ENCODE measurements at regions not wholly inside any gene's neighbourhood (a gene's known extent, or its start where the extent isn't known, plus 50 kb on each side); places are given as distances from the start of the nearest gene placed in this dataset.
A peak's percentile ranks its signal among the peaks of the same experiment; 100 is the strongest.

- Histone ChIP-seq H4K91ac (ENCODE audit: insufficient read length, low read depth, low read length) (no peak overlapping the region), H2BK12ac (ENCODE audit: insufficient read length, low read depth, low read length) (no peak overlapping the region), H3K4me1 (ENCODE audit: insufficient read depth, low read length) (peaks cover 2% of the 10 kb centered on the region; the same call in 1 of the 2 replicates), H3K4ac (ENCODE audit: low read depth, low read length) (no peak overlapping the region), H2BK15ac (ENCODE audit: low read depth, low read length) (no peak overlapping the region), H3K56ac (ENCODE audit: insufficient read length, low read depth, low read length) (no peak overlapping the region), H3K9me3 (ENCODE audit: control insufficient read depth, low read depth, low read length) (no peaks in the 10 kb centered on the region), H2AFZ (ENCODE audit: low read length) (no peak overlapping the region), H3K79me1 (ENCODE audit: insufficient read depth, low read depth, low read length, poor library complexity, severe bottlenecking) (no peaks in the 10 kb centered on the region), H2AK5ac (ENCODE audit: insufficient read length, low read length) (no peak overlapping the region), H3K14ac (ENCODE audit: insufficient read depth, low read length) (no peak overlapping the region), H3K4me2 (ENCODE audit: insufficient read depth, insufficient read length, low read length) (peak overlapping the region; percentile 22), H2BK5ac (ENCODE audit: insufficient read length, low read length) (no peak overlapping the region), H2BK20ac (ENCODE audit: low read depth, low read length, poor library complexity, severe bottlenecking) (no peak overlapping the region), H3K79me2 (ENCODE audit: insufficient read depth, low read length) (no peaks in the 10 kb centered on the region), H3K27me3 (ENCODE audit: insufficient read depth, low read length) (no peaks in the 10 kb centered on the region), H4K20me1 (ENCODE audit: control insufficient read depth, insufficient read depth, insufficient read length) (no peaks in the 10 kb centered on the region), H3T11ph (ENCODE audit: low read length) (no peak overlapping the region), H4K8ac (replicated peaks; ENCODE audit: insufficient read length, low read depth, low read length) (no peak overlapping the region), H2BK120ac (ENCODE audit: low read depth, low read length, poor library complexity, severe bottlenecking) (no peak overlapping the region), H3K9ac (ENCODE audit: extremely low read depth, insufficient read length, low read length) (no peak overlapping the region), H3K27ac (ENCODE audit: insufficient read length, low read depth, low read length) (no peak overlapping the region), H3K23ac (ENCODE audit: insufficient read length, low read depth, low read length) (no peak overlapping the region), H3K23me2 (ENCODE audit: insufficient read length, low read depth, low read length, poor library complexity, severe bottlenecking) (no peaks in the 10 kb centered on the region), H4K5ac (ENCODE audit: insufficient read length, low read depth, low read length) (no peak overlapping the region), H3K18ac (ENCODE audit: insufficient read length, low read depth, low read length) (no peak overlapping the region)
- no CpG with 5 or more reads among the region's 7 CpGs for WGBS (ENCODE audit: extremely low coverage, insufficient read length, low lambda C conversion rate)
- no peak for TF ChIP-seq CTCF (conservative IDR thresholded peaks at IDR 0.05)
- Mint-ChIP-seq H3K9me3 (no peaks in the 10 kb centered on the region), H3K27ac (peak overlapping the region in 1 of 3 experiments; percentile 80; a peak in 1 of 7 replicates), H3K4me1 (peaks cover 40 to 50% of the 10 kb centered on the region in 2 experiments), H3K27me3 (ENCODE audit: low read depth) (no peaks in the 10 kb centered on the region), H3K4me3 (peak overlapping the region; percentile 8 to 15; a peak in 4 of 5 replicates), H3K36me3 (ENCODE audit: insufficient read depth in 1 of 3, low read depth in 3 of 3) (no peaks in the 10 kb centered on the region)
- peak; percentile 31 for DNase-seq
These were observed 264.1 kb downstream of the PHF14 start for GRCh38 chr7:11237742-11238141.
